ENCODE measurements at regions not wholly inside any gene's neighbourhood (a gene's known extent, or its start where the extent isn't known, plus 50 kb on each side); places are given as distances from the start of the nearest gene placed in this dataset.

GRCh38 chr1:201660931-201661822 is 122.2 kb downstream of the NAV1 start:
- no peak for FAIRE-seq
- 80 to 83% (median 80%) methylated on average over 7 of the region's 7 CpGs for WGBS, 3 donors
- Histone ChIP-seq H3K4me1 (ENCODE audit: control insufficient read depth in 3 of 3, insufficient read depth in 2 of 3, low read depth in 1 of 3, low read length in 2 of 3) (peaks cover 0 to 8% (median 4%) of the 10 kb centered on the region in 3 donors), H3K9me3 (ENCODE audit: control insufficient read depth in 2 of 2, insufficient read depth in 1 of 2, low read depth in 1 of 2, low read length in 1 of 2) (no peaks in the 10 kb centered on the region), H3K27me3 (ENCODE audit: control insufficient read depth in 3 of 3, insufficient read depth in 3 of 3, low read length in 3 of 3) (no peaks in the 10 kb centered on the region), H3K4me3 (ENCODE audit: low read depth in 1 of 3, low read length in 3 of 3) (no peak overlapping the region), H3K27ac (ENCODE audit: low read depth in 1 of 3, low read length in 2 of 3) (no peak overlapping the region), H3K36me3 (ENCODE audit: control insufficient read depth in 3 of 3, insufficient read depth in 2 of 3, low read depth in 1 of 3, low read length in 3 of 3) (peaks cover 0 to 4% (median 0%) of the 10 kb centered on the region in 3 donors)
- DNase-seq, result no peak

GRCh38 chr1:201661823-201662359 is 123.0 kb downstream of the NAV1 start:
- Histone ChIP-seq H3K4me1 (ENCODE audit: control insufficient read depth in 3 of 3, insufficient read depth in 2 of 3, low read depth in 1 of 3, low read length in 2 of 3) (peaks cover 0 to 2% (median 0%) of the 10 kb centered on the region in 3 donors), H3K36me3 (ENCODE audit: control insufficient read depth in 3 of 3, insufficient read depth in 2 of 3, low read depth in 1 of 3, low read length in 3 of 3) (peaks cover 0 to 4% (median 0%) of the 10 kb centered on the region in 3 donors), H3K27ac (ENCODE audit: low read depth in 1 of 3, low read length in 2 of 3) (no peak overlapping the region), H3K4me3 (ENCODE audit: low read depth in 1 of 3, low read length in 3 of 3) (no peak overlapping the region), H3K27me3 (ENCODE audit: control insufficient read depth in 3 of 3, insufficient read depth in 3 of 3, low read length in 3 of 3) (peaks cover 0 to 3% (median 0%) of the 10 kb centered on the region in 3 donors), H3K9me3 (ENCODE audit: control insufficient read depth in 2 of 2, insufficient read depth in 1 of 2, low read depth in 1 of 2, low read length in 1 of 2) (no peaks in the 10 kb centered on the region)
- WGBS, 3 donors, result 78 to 85% (median 80%) methylated on average over 8 of the region's 8 CpGs
- DNase-seq, result no peak
- no peak for FAIRE-seq

GRCh38 chr1:201662646-201663045 is 123.7 kb downstream of the NAV1 start:
- DNase-seq (no peak), FAIRE-seq (no peak)
- Histone ChIP-seq H3K4me3 (ENCODE audit: low read depth in 1 of 3, low read length in 3 of 3) (no peak overlapping the region), H3K9me3 (ENCODE audit: control insufficient read depth in 2 of 2, insufficient read depth in 1 of 2, low read depth in 1 of 2, low read length in 1 of 2) (no peaks in the 10 kb centered on the region), H3K4me1 (ENCODE audit: control insufficient read depth in 3 of 3, insufficient read depth in 2 of 3, low read depth in 1 of 3, low read length in 2 of 3) (no peaks in the 10 kb centered on the region), H3K27me3 (ENCODE audit: control insufficient read depth in 3 of 3, insufficient read depth in 3 of 3, low read length in 3 of 3) (peaks cover 0 to 9% (median 0%) of the 10 kb centered on the region in 3 donors), H3K27ac (ENCODE audit: low read depth in 1 of 3, low read length in 2 of 3) (no peak overlapping the region), H3K36me3 (ENCODE audit: control insufficient read depth in 3 of 3, insufficient read depth in 2 of 3, low read depth in 1 of 3, low read length in 3 of 3) (peaks cover 0 to 4% (median 0%) of the 10 kb centered on the region in 3 donors)
- 80 to 85% (median 85%) methylated on average over 2 of the region's 2 CpGs for WGBS, 3 donors

DNA sequence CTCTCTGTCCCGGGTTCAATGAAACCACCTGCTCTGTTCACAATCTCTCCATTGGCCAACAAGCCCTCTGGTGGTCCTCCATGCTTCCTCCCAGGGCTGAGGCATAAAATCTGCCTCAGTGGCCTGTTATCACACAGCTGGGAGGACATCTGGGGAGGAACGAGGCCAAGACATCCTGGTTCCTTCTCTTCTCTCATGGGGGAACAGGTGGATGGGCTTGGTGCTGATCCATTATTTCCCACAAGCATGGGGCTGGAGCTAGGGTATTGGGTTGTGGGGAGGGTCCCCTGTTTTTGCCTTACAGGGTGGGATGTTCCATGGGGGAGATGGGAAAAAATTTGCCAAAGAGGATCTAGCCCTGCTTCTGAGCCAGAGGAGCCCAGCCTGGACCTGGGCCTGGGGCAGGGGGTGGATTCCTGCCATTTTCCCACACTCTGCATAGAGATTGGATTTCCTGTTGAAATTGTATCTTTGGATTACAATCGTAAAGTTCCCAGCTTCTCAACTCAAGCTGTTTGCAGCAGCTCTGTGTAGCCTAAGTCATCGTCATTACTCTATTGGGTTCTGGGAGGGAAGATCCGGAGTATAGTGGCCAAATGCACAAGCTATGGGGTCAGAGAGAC is 124.7 kb downstream of the NAV1 start:
- WGBS, 3 donors, result 86 to 91% (median 88%) methylated on average over 5 of the region's 5 CpGs
- H3K9me3 ChIP-seq (ENCODE audit: control insufficient read depth in 2 of 2, insufficient read depth in 1 of 2, low read depth in 1 of 2, low read length in 1 of 2), result no peaks in the 10 kb centered on the region
- FAIRE-seq (no peak), DNase-seq (no peak)
- H3K4me3 ChIP-seq (ENCODE audit: low read depth in 1 of 3, low read length in 3 of 3), result no peak overlapping the region
- peaks cover 0 to 4% (median 0%) of the 10 kb centered on the region in 3 donors for H3K36me3 ChIP-seq (ENCODE audit: control insufficient read depth in 3 of 3, insufficient read depth in 2 of 3, low read depth in 1 of 3, low read length in 3 of 3)
- H3K4me1 ChIP-seq (ENCODE audit: control insufficient read depth in 3 of 3, insufficient read depth in 2 of 3, low read depth in 1 of 3, low read length in 2 of 3), result no peaks in the 10 kb centered on the region
- H3K27me3 ChIP-seq (ENCODE audit: control insufficient read depth in 3 of 3, insufficient read depth in 3 of 3, low read length in 3 of 3), result peaks cover 0 to 11% (median 0%) of the 10 kb centered on the region in 3 donors
- no peak overlapping the region for H3K27ac ChIP-seq (ENCODE audit: low read depth in 1 of 3, low read length in 2 of 3)

DNA sequence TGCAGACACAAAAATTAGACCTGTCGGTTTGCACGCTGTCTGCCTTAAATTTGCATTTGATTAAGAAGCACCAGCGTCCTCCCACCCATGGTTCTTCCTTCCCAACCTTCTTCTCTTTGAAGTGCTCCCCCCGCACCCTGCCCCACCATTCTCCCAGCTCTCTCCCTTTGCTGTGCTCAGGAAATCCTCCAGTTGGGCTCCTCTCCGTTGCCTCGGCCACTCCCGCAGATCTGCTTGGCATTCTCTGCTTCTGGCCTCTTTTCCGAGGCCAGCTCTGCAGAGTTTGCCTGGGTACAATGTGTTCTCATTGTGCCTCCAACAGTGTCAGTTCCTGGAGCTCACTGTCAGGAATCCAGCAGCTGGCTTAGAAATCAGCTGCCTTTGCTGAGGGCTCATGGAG is 126.1 kb downstream of the NAV1 start:
- Histone ChIP-seq H3K27me3 (ENCODE audit: control insufficient read depth in 3 of 3, insufficient read depth in 3 of 3, low read length in 3 of 3) (peaks cover 0 to 12% (median 0%) of the 10 kb centered on the region in 3 donors), H3K9me3 (ENCODE audit: control insufficient read depth in 2 of 2, insufficient read depth in 1 of 2, low read depth in 1 of 2, low read length in 1 of 2) (no peaks in the 10 kb centered on the region), H3K4me1 (ENCODE audit: control insufficient read depth in 3 of 3, insufficient read depth in 2 of 3, low read depth in 1 of 3, low read length in 2 of 3) (no peaks in the 10 kb centered on the region), H3K27ac (ENCODE audit: low read depth in 1 of 3, low read length in 2 of 3) (no peak overlapping the region), H3K4me3 (ENCODE audit: low read depth in 1 of 3, low read length in 3 of 3) (no peak overlapping the region), H3K36me3 (ENCODE audit: control insufficient read depth in 3 of 3, insufficient read depth in 2 of 3, low read depth in 1 of 3, low read length in 3 of 3) (peaks cover 0 to 2% (median 0%) of the 10 kb centered on the region in 3 donors)
- WGBS, 3 donors, result 83 to 93% (median 90%) methylated on average over 8 of the region's 8 CpGs
- FAIRE-seq (no peak), DNase-seq (no peak)

GRCh38 chr1:201666102-201666501 is 127.2 kb downstream of the NAV1 start:
- no peaks in the 10 kb centered on the region for H3K36me3 ChIP-seq (ENCODE audit: control insufficient read depth in 3 of 3, insufficient read depth in 2 of 3, low read depth in 1 of 3, low read length in 3 of 3)
- FAIRE-seq (no peak), DNase-seq (no peak)
- H3K9me3 ChIP-seq (ENCODE audit: control insufficient read depth in 2 of 2, insufficient read depth in 1 of 2, low read depth in 1 of 2, low read length in 1 of 2), result no peaks in the 10 kb centered on the region
- no peak overlapping the region for H3K4me3 ChIP-seq (ENCODE audit: low read depth in 1 of 3, low read length in 3 of 3)
- no peaks in the 10 kb centered on the region for H3K4me1 ChIP-seq (ENCODE audit: control insufficient read depth in 3 of 3, insufficient read depth in 2 of 3, low read depth in 1 of 3, low read length in 2 of 3)
- H3K27ac ChIP-seq (ENCODE audit: low read depth in 1 of 3, low read length in 2 of 3), result no peak overlapping the region
- H3K27me3 ChIP-seq (ENCODE audit: control insufficient read depth in 3 of 3, insufficient read depth in 3 of 3, low read length in 3 of 3), result peaks cover 0 to 12% (median 0%) of the 10 kb centered on the region in 3 donors
- 87 to 90% (median 88%) methylated on average over 5 of the region's 5 CpGs for WGBS, 3 donors

DNA sequence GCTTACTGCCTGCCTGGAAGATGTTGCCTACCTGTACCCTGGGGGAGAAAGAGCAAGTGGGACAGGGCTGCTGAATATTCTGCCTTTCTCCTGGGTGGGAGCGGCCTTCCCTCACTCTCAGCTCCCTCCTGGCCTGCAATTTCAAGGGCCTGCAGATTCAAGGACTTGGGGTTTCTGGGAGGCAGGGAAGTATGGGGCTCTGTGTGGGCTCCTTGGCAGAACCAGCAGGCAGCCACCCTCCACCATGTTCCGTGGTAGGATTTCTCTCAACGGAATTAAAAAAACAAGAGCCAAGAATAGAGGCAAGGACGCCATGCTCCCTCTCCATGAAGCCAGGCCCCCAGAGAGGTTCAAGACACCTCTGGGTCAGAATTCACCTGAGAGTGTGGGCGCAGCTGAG is 127.7 kb downstream of the NAV1 start:
- Histone ChIP-seq H3K4me1 (ENCODE audit: control insufficient read depth in 3 of 3, insufficient read depth in 2 of 3, low read depth in 1 of 3, low read length in 2 of 3) (no peaks in the 10 kb centered on the region), H3K36me3 (ENCODE audit: control insufficient read depth in 3 of 3, insufficient read depth in 2 of 3, low read depth in 1 of 3, low read length in 3 of 3) (no peaks in the 10 kb centered on the region), H3K27me3 (ENCODE audit: control insufficient read depth in 3 of 3, insufficient read depth in 3 of 3, low read length in 3 of 3) (peaks cover 0 to 12% (median 0%) of the 10 kb centered on the region in 3 donors), H3K4me3 (ENCODE audit: low read depth in 1 of 3, low read length in 3 of 3) (no peak overlapping the region), H3K27ac (ENCODE audit: low read depth in 1 of 3, low read length in 2 of 3) (no peak overlapping the region), H3K9me3 (ENCODE audit: control insufficient read depth in 2 of 2, insufficient read depth in 1 of 2, low read depth in 1 of 2, low read length in 1 of 2) (no peaks in the 10 kb centered on the region)
- 84 to 94% (median 93%) methylated on average over 5 of the region's 5 CpGs for WGBS, 3 donors
- FAIRE-seq (no peak), DNase-seq (no peak)

DNA sequence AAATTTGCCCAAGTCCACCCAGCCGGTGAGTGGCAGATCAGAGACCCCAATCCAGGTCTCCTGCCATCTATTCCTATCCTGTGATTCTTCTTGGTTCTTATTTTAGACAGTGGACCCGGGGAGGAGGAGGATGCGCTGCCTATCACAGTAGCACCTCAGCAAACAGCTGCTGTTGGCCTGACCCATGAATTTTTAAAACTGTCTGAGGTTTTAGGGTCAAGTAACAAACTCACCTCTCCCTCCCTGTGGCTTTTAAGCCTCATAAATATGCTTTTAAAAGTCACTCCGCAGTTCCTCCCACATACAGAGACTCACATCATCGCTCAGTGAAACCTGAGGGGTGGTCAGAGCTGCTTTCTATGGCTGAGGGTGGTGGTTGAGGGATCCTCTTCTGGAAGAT is 128.6 kb downstream of the NAV1 start:
- Histone ChIP-seq H3K27ac (ENCODE audit: low read depth in 1 of 3, low read length in 2 of 3) (no peak overlapping the region), H3K4me3 (ENCODE audit: low read depth in 1 of 3, low read length in 3 of 3) (no peak overlapping the region), H3K27me3 (ENCODE audit: control insufficient read depth in 3 of 3, insufficient read depth in 3 of 3, low read length in 3 of 3) (peaks cover 0 to 12% (median 0%) of the 10 kb centered on the region in 3 donors), H3K36me3 (ENCODE audit: control insufficient read depth in 3 of 3, insufficient read depth in 2 of 3, low read depth in 1 of 3, low read length in 3 of 3) (no peaks in the 10 kb centered on the region), H3K9me3 (ENCODE audit: control insufficient read depth in 2 of 2, insufficient read depth in 1 of 2, low read depth in 1 of 2, low read length in 1 of 2) (no peaks in the 10 kb centered on the region), H3K4me1 (ENCODE audit: control insufficient read depth in 3 of 3, insufficient read depth in 2 of 3, low read depth in 1 of 3, low read length in 2 of 3) (no peaks in the 10 kb centered on the region)
- WGBS, 3 donors, result 79 to 93% (median 79%) methylated on average over 5 of the region's 5 CpGs
- DNase-seq (no peak), FAIRE-seq (no peak)

Data from small intestine (tissue), 7 donors.